GM18951 (cell line): ENCODE measurements at regions not wholly inside any gene's neighbourhood (a gene's known extent, or its start where the extent isn't known, plus 50 kb on each side); places are given as distances from the start of the nearest gene placed in this dataset.

Experiments
- POLR2A ChIP-seq: IDR thresholded peaks from 4 replicates; pipeline ENCODE4 v1.6.1; 2011; ENCODE audit warnings: mild to moderate bottlenecking; ENCODE audit not compliant: insufficient read length, insufficient read depth; ENCODE audit errors: extremely low read depth
- in situ Hi-C: fragments of 300-500 bp; cut with MboI; formaldehyde crosslinking; loops from one replicate; pipeline ENCODE4 v1.12.0; 2022; ENCODE audit warnings: low sequenced_read_pairs, mixed read lengths, inconsistent platforms; ENCODE audit not compliant: unreplicated experiment

GRCh38 chr5:89301321-89302025 is 418.5 kb upstream of the MEF2C start:
- no peak for TF ChIP-seq POLR2A
- in situ Hi-C loops: loop anchor here (25.0 kb wide), 1 partner anchor 414 kb away; the partner anchor contains the start of gene MEF2C

- in situ Hi-C loops: loop anchor here (25.0 kb wide), 1 partner anchor 413 kb away; the partner anchor contains the start of gene MEF2C
- TF ChIP-seq POLR2A: no peak
These were observed 417.5 kb upstream of the MEF2C start for GRCh38 chr5:89300426-89300970.

GRCh38 chr5:89299998-89300397 is 417.0 kb upstream of the MEF2C start:
- in situ Hi-C loops: loop anchor here (25.0 kb wide), 1 partner anchor 413 kb away; the partner anchor contains the start of gene MEF2C
- TF ChIP-seq POLR2A: no peak

GRCh38 chr5:89297066-89297465 is 414.1 kb upstream of the MEF2C start:
- no peak for TF ChIP-seq POLR2A
- in situ Hi-C loops: no loop called here

GRCh38 chr5:89293810-89294209 is 410.8 kb upstream of the MEF2C start:
- no peak for TF ChIP-seq POLR2A
- in situ Hi-C loops: no loop called here

GRCh38 chr5:89292487-89292886 is 409.5 kb upstream of the MEF2C start:
- in situ Hi-C loops: no loop called here
- TF ChIP-seq POLR2A: no peak

- in situ Hi-C loops: no loop called here
- no peak for TF ChIP-seq POLR2A
These were observed 406.6 kb upstream of the MEF2C start for GRCh38 chr5:89289604-89290003.

- no peak for TF ChIP-seq POLR2A
- in situ Hi-C loops: no loop called here
These were observed 405.0 kb upstream of the MEF2C start for GRCh38 chr5:89287964-89288363.

GRCh38 chr5:89286320-89286719 is 403.3 kb upstream of the MEF2C start:
- in situ Hi-C loops: no loop called here
- TF ChIP-seq POLR2A: no peak

- in situ Hi-C loops: no loop called here
- TF ChIP-seq POLR2A: no peak
These were observed 400.9 kb upstream of the MEF2C start for GRCh38 chr5:89283728-89284493.

GRCh38 chr5:89282554-89283510 is 399.8 kb upstream of the MEF2C start:
- in situ Hi-C loops: no loop called here

GRCh38 chr5:89281766-89282553 is 399.0 kb upstream of the MEF2C start:
- in situ Hi-C loops: no loop called here
- no peak for TF ChIP-seq POLR2A

More at GRCh38 chr5:89282554-89283510, 399.8 kb upstream of the MEF2C start:
- no peak for TF ChIP-seq POLR2A
